Mesothelial cell of epicardium (in vitro differentiated cells): ENCODE measurements at regions not wholly inside any gene's neighbourhood (a gene's known extent, or its start where the extent isn't known, plus 50 kb on each side); places are given as distances from the start of the nearest gene placed in this dataset.
"Not testable (repeated sequence)": the region's sequence is repeated elsewhere in the genome, so short reads cannot be mapped to it uniquely, and the experiment has no call there.

Experiments used
- DNase-seq, 2 experiments: peaks; one replicate each; pipeline ENCODE4 v3.0.0; 2021; ENCODE audit warnings: low spot score in 2 of 2; ENCODE audit not compliant: unreplicated experiment in 2 of 2
- H3K27ac Mint-ChIP-seq: 2 replicates; pipeline ENCODE4 v1.8.0; 2021; ENCODE audit warnings: mixed read lengths
- H3K27me3 Mint-ChIP-seq: 2 replicates; pipeline ENCODE4 v1.8.0; 2021; ENCODE audit warnings: low read depth, mixed read lengths
- H3K36me3 Mint-ChIP-seq: 2 replicates; pipeline ENCODE4 v1.8.0; 2021; ENCODE audit warnings: mixed read lengths
- H3K4me1 Mint-ChIP-seq: 2 replicates; pipeline ENCODE4 v1.8.0; 2021; ENCODE audit warnings: mixed read lengths
- H3K4me3 Mint-ChIP-seq: 2 replicates; pipeline ENCODE4 v1.8.0; 2021; ENCODE audit warnings: mild to moderate bottlenecking, moderate library complexity, mixed read lengths
- H3K9me3 Mint-ChIP-seq: 2 replicates; pipeline ENCODE4 v1.8.0; 2021; ENCODE audit warnings: mixed read lengths
- CTCF ChIP-seq: fragments of 200-600 bp; sonication (generic); IDR thresholded peaks from one replicate; pipeline ENCODE4 v1.5.0; 2021; ENCODE audit warnings: antibody characterized with exemption; ENCODE audit not compliant: unreplicated experiment

- DNase-seq, result no peak
- TF ChIP-seq CTCF, result no peak
Observed at GRCh38 chr2:105660489-105660888, 84.2 kb upstream of the NCK2 start.

GRCh38 chr2:105655723-105656606 lies 88.7 kb upstream of the NCK2 start:
- not testable (repeated sequence) for H3K4me3 Mint-ChIP-seq, H3K27me3 Mint-ChIP-seq

More at GRCh38 chr2:105660489-105660888, 84.2 kb upstream of the NCK2 start:
- peaks cover 1% of the 10 kb centered on the region for H3K36me3 Mint-ChIP-seq
- H3K27me3 Mint-ChIP-seq, result no peaks in the 10 kb centered on the region
- no peak overlapping the region for H3K4me3 Mint-ChIP-seq
- H3K27ac Mint-ChIP-seq, result no peak overlapping the region
- no peaks in the 10 kb centered on the region for H3K4me1 Mint-ChIP-seq
- peaks cover 28% of the 10 kb centered on the region for H3K9me3 Mint-ChIP-seq

GRCh38 chr2:105655244-105655643 lies 89.5 kb upstream of the NCK2 start:
- no peak overlapping the region for H3K4me3 Mint-ChIP-seq
- DNase-seq, result no peak
- H3K36me3 Mint-ChIP-seq, result no peaks in the 10 kb centered on the region
- TF ChIP-seq CTCF, result no peak
- H3K9me3 Mint-ChIP-seq, result peaks cover 4% of the 10 kb centered on the region
- H3K27me3 Mint-ChIP-seq, result no peaks in the 10 kb centered on the region
- no peak overlapping the region for H3K27ac Mint-ChIP-seq
- no peaks in the 10 kb centered on the region for H3K4me1 Mint-ChIP-seq

More at GRCh38 chr2:105655723-105656606, 88.7 kb upstream of the NCK2 start:
- not testable (repeated sequence) for DNase-seq, H3K9me3 Mint-ChIP-seq, H3K27ac Mint-ChIP-seq, H3K36me3 Mint-ChIP-seq, H3K4me1 Mint-ChIP-seq

DNA sequence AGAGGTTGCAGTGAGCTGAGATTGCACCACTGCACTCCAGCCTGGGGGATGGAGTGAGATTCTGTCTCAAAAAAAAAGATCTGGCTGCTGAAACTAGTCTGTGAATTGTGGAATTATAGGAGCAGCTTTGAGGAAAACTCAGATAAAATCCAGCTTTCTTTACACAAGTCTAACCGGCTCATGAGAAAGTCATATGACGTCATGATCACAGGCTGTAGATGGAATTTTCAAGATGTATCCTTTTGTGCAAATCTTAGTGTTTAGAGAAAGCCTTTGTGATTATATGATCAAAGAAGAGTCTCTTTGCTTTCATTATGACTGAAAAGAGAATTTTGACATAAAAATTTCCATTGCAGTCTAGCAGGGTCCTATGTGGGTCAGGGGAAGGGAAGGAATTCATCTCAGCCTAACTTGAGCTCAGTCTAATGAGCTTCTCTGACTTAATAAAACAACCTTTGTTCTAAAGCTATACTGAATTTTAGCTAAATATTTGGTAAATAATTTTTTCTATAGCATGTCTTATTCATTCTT lies 90.2 kb upstream of the NCK2 start:
- no peaks in the 10 kb centered on the region for H3K27me3 Mint-ChIP-seq
- H3K27ac Mint-ChIP-seq, result no peak overlapping the region
- H3K36me3 Mint-ChIP-seq, result no peaks in the 10 kb centered on the region
- DNase-seq, result no peak
- no peak for TF ChIP-seq CTCF
- peaks cover 4% of the 10 kb centered on the region for H3K9me3 Mint-ChIP-seq
- no peaks in the 10 kb centered on the region for H3K4me1 Mint-ChIP-seq
- H3K4me3 Mint-ChIP-seq, result no peak overlapping the region

GRCh38 chr2:105653302-105653701 lies 91.4 kb upstream of the NCK2 start:
- Mint-ChIP-seq H3K4me1 (no peaks in the 10 kb centered on the region), H3K27me3 (peaks cover 4% of the 10 kb centered on the region), H3K36me3 (no peaks in the 10 kb centered on the region), H3K9me3 (peaks cover 13% of the 10 kb centered on the region), H3K4me3 (no peak overlapping the region), H3K27ac (no peak overlapping the region)
- no peak for DNase-seq
- TF ChIP-seq CTCF, result no peak

DNA sequence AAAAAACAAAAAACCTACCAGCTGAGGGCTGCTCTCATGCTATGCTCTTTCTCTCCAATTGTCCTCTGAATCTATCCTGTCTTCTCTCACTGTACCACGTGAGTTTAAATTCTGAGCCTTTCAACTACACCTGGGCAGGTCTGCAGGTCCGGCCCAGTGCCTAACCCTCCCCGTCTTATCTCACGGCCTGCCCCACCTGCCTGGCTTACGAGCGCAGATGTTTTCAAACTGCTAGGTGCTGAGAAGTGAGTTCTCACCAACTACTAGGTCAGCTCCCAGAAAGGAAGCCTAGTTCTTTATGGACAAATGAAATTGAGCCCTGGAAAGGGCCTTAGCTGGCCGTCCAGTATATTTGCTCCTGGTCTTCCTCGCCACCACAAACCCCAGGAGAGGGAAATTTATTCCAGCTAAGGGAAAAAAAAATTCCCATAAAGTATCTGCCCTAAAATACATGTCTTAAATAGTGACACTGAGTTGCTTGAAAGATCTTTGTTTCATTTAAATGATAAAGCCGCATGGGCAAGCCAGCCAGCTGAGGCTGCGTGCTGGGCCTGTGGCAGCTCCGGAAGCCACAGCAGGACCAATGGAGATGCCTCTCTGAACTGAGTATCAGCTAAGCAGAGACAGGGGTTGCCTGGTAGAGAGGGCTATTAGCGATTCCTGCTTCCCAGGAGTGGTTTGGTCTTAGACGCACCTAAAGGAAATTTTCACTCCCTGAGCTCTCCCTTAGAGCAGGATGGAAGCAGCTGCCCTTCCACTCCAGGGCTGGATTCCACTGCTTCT lies 92.5 kb upstream of the NCK2 start:
- H3K4me3 Mint-ChIP-seq, result no peak overlapping the region
- DNase-seq, result no peak
- no peak overlapping the region for H3K27ac Mint-ChIP-seq
- peaks cover 13% of the 10 kb centered on the region for H3K9me3 Mint-ChIP-seq
- peaks cover 10% of the 10 kb centered on the region for H3K27me3 Mint-ChIP-seq
- no peaks in the 10 kb centered on the region for H3K4me1 Mint-ChIP-seq
- TF ChIP-seq CTCF, result no peak
- H3K36me3 Mint-ChIP-seq, result no peaks in the 10 kb centered on the region
